NCI-H460 (cell line): ENCODE measurements at regions not wholly inside any gene's neighbourhood (a gene's known extent, or its start where the extent isn't known, plus 50 kb on each side); places are given as distances from the start of the nearest gene placed in this dataset.

Experiments
- DNase-seq: peaks from one replicate; pipeline ENCODE4 v3.0.0-alpha.2; 2016; ENCODE audit warnings: low read depth; ENCODE audit errors: extremely low read depth

- no peak for DNase-seq
These were observed 111.4 kb downstream of the TBX19 start for GRCh38 chr1:168391851-168392681.

- DNase-seq, result no peak
These were observed 109.6 kb downstream of the TBX19 start for GRCh38 chr1:168390271-168390670.

- no peak for DNase-seq
These were observed 107.4 kb downstream of the TBX19 start for GRCh38 chr1:168387781-168388760.

DNA sequence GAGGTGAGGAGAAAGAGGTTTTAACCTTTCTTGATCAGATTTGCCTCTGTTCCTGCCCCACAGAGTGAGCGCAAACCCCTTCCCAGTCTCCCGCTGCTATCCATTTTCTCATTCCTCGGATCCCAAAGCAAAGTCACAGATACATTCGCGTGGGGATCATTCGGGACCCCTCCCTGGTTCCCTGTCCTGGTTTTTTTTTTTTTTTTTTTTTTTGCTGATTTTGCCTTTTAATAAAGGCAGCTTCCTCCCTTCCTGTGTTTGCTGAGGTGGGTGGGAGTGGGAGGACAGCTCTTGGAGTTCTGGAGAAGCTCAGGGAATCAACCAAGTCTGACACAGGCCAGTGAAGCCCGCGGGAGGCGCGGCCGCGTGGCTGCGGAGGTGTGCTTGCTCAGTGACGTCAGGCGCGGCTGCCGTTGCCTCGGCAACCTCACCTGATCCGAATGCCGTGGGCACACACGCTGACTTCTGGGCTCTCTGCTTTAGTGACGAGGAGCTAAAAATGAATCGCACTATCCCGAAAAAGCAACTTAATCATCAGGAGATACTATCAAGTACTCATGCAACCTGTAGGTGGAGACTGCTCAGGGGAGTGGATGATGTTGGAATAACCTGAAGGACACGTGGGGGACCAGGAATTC lies 106.4 kb downstream of the TBX19 start:
- DNase-seq, result no peak

- DNase-seq, result no peak
These were observed 105.8 kb downstream of the TBX19 start for GRCh38 chr1:168386492-168386891.

DNA sequence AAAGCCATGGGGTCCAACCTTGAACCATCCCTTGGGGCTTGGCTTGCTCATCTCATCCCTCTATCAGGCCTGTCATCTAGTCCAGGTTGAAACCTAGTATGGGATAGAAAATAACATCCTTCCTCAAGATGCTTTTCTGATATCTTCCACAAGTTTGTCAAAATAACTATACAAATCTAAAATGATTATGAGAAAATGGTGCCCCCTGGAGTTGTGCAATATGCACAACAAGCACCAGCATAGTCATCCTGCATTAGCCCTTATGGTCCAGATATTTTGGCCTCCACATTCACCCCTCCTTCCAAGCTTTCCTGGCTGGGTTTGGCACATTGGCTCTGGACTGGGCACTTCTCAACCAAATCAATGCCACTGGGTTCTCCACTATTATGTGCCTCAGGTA lies 101.2 kb downstream of the TBX19 start:
- no peak for DNase-seq

DNA sequence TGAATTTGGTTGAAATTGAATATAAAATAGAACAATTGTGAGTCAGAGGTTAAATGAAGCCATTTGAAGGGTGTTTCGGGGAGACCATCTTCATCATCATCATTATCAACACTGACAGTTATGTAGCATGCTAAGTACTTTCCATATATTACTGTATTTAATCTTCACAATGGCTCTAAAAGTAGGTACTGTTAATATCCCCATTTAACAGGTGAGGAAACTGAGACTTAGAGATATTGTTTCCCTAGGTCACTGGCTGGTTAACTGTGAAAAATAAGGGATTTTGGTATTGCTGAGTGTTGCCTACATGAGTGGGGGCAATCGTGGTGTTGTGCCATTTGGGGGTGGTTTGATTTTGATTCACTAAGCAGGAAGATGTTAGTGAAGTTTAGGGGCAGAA lies 100.3 kb downstream of the TBX19 start:
- no peak for DNase-seq

- DNase-seq, result no peak
These were observed 98.6 kb downstream of the TBX19 start for GRCh38 chr1:168379104-168379860.

DNA sequence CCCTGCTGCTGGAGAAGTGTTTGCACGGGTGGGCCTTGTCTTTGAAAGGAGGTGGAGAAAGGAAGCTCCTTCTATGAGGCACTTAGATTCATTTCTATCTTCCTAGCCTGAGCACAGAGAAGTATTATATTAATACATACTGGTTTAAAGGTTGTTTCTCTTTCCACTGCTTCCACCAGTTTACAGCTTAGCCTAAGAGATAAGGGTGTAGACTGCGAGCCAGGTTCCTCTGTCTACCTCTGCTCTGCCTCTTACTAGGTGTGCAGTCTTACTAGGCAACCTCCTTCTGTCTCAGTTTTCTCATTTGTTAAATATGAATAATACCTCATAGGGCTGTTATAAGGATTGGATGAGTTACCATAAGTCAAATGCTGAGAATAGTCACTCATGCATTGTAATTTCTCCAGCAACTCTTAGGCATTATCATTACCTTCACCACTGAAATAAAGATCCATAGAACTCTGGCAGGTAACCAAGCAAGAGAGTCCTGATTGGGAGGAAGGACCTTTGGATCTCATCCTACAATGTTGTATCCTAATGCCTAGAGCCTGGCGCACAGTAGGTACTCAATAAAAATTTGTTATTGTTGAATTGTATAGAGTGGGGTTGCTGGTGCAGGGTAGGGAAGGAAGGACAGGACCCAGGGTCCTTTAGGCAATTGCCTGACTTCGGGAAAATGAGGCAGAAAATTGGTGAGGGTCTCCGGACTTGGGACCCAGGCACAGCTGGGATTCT lies 95.1 kb downstream of the TBX19 start:
- no peak for DNase-seq

DNA sequence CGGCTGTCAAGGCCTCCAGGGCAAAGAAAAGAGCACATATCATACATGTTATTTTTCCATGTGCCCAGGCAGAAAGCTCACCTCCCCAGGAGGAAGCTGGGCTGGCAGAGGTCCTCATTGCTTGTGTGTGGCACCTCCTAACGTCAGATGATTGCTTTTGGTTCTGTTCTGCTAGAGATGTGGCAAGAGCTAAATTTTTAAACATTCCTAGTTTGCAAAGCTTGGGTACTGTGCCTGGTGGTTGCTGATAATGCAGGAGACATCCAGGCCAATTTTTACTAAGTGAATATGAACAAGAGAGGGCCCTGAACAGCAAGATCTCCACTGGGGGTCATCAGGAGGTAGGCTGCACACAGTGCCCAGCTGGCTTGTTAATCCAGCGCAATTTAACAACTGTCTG lies 93.9 kb downstream of the TBX19 start:
- DNase-seq, result no peak

DNA sequence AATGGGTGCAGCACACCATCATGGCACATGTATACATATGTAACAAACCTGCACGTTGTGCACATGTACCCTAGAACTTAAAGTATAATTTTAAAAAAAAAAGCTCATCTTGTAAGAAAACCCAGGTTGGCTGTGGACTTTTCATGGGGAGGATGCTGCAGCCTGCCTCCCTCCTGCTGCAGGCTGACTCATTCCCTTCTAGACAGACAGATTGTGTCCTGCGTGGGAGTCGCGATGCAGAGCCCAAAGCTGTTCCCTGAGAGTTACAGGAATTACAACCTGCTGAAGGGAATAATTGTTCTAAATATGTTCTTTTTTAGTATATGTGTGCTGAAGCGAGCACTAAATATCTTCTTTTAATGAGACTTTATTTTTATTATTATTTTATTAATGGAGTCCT lies 93.2 kb downstream of the TBX19 start:
- no peak for DNase-seq

- no peak for DNase-seq
These were observed 92.2 kb downstream of the TBX19 start for GRCh38 chr1:168372861-168373371.

DNA sequence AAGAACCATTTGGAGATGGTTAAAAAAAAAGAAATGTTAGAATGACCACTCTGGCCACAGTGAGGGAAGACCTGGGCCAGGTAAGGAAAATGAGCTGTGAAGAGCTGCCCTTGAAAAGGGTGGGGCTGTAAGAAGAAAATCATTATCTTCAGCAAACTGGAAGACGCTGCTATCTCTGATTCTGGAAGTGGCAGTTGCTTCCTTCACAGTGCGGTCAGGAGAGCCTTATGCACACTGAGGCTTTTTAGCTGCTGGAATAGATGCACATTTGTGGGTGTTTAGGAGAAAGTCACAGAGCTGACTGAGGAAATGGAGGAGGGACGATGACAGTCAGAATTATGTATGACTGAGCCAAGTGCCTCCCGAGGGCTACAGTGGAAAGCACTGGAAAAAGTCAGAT lies 91.6 kb downstream of the TBX19 start:
- no peak for DNase-seq

GRCh38 chr1:168371477-168371876 lies 90.8 kb downstream of the TBX19 start:
- DNase-seq, result no peak

DNA sequence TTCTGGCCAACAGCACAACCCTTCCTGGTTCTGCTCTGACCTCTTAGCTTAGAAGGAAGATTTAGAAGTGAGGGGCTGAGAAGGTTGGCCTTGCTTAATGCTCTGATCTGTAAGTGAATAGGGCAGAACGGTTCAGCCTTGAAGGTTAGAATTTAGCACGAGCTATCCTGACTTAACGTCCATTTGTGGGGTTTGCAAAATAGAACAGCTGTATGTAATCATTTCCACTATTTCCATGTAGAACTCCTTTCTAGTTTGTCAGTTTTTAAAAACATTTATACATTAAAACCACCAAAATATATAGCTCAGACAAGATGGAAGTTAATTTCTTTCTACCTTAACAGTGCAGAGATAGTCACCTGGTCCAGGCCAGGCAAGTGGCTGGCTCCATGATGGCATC lies 89.9 kb downstream of the TBX19 start:
- DNase-seq, result no peak

- DNase-seq, result no peak
These were observed 89.0 kb downstream of the TBX19 start for GRCh38 chr1:168369655-168370054.

DNA sequence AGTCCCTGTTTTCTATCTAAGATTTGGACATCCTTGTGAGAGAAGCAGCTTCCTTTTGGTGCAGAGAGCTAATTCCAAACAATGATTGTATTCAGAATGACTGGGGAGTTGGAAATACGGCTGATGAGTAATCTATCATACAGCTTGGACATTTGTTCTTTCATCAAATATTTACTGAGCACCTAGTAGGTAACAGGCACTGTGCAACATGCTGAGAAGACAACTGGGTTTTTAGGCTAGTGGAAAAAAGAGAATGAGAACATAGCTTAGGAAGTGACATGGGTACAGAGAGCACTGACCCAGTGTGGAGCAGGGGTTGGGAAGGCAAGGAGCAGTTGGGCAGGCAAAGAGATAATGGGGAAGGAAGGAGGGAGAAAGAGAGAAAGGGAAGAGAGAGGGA lies 87.5 kb downstream of the TBX19 start:
- no peak for DNase-seq

GRCh38 chr1:168365719-168366479 lies 85.2 kb downstream of the TBX19 start:
- DNase-seq, result peak; percentile 23
